Spleen (tissue), 11 donors: ENCODE measurements at regions not wholly inside any gene's neighbourhood (a gene's known extent, or its start where the extent isn't known, plus 50 kb on each side); places are given as distances from the start of the nearest gene placed in this dataset.
A peak's percentile ranks its signal among the peaks of the same experiment; 100 is the strongest.
"Not testable (repeated sequence)": the region's sequence is repeated elsewhere in the genome, so short reads cannot be mapped to it uniquely, and the experiment has no call there.

Source experiments
- DNase-seq: peaks from one replicate; pipeline ENCODE4 v3.0.0-alpha.2; 2020
- H3K27ac ChIP-seq, 8 donors: fragments of 200-600 bp; sonication (generic) in 7 of 8; 1 replicate in 4 of 8; 2 replicates in 4 of 8; pipeline versions ENCODE4 v1.5.0 to v1.8.0; 2016 to 2021; ENCODE audit warnings: inconsistent platforms in 4 of 8, mild to moderate bottlenecking in 4 of 8, moderate library complexity in 1 of 8
- H3K27me3 ChIP-seq, 7 donors: fragments of 200-600 bp; sonication (generic) in 6 of 7; replicated peaks in 1 of 7; 1 replicate in 4 of 7; 2 replicates in 3 of 7; pipeline versions ENCODE4 v1.5.0 to v1.8.0; 2016 to 2021; ENCODE audit warnings: inconsistent platforms in 3 of 7, mild to moderate bottlenecking in 1 of 7
- H3K36me3 ChIP-seq, 6 donors: fragments of 200-600 bp; sonication (generic) in 5 of 6; 1 replicate in 4 of 6; 2 replicates in 2 of 6; pipeline versions ENCODE4 v1.5.0 to v1.8.0; 2016 to 2021; ENCODE audit warnings: inconsistent platforms in 2 of 6
- H3K4me1 ChIP-seq, 6 donors: fragments of 200-600 bp; sonication (generic) in 5 of 6; 1 replicate in 3 of 6; 2 replicates in 3 of 6; pipeline versions ENCODE4 v1.5.0 to v1.8.0; 2016 to 2021; ENCODE audit warnings: inconsistent platforms in 3 of 6
- H3K4me3 ChIP-seq, 8 donors: fragments of 200-600 bp; sonication (generic) in 7 of 8; 1 replicate in 4 of 8; 2 replicates in 4 of 8; pipeline versions ENCODE4 v1.5.0 to v1.8.0; 2016 to 2021; ENCODE audit warnings: inconsistent platforms in 4 of 8, mild to moderate bottlenecking in 4 of 8, moderate library complexity in 2 of 8
- H3K9me3 ChIP-seq, 8 donors: fragments of 200-600 bp; sonication (generic) in 7 of 8; 1 replicate in 4 of 8; 2 replicates in 4 of 8; pipeline versions ENCODE4 v1.5.0 to v1.8.0; 2016 to 2021; ENCODE audit warnings: inconsistent platforms in 4 of 8
- WGBS, 5 donors: extraction: QIAGEN DNeasy Blood & Tissue Kit in 3 of 5; methylation state at CpG; one replicate each; pipeline versions ENCODE4 v1.1.5 to v1.1.7; 2013 to 2018; 5-methylcytosine and 5-hydroxymethylcytosine counted together
- intact Hi-C: fragments of 100-400 bp; cut with DNase I; formaldehyde crosslinking; loops from one replicate; pipeline ENCODE4 v1.15.0; 2023; ENCODE audit warnings: low total_unique reads
- donor health status: healthy with polysubstance abuse.
- donor health status: DM: no; HTN: no; CAD: no; lungs with moderate emphysema.
- donor health status: DM: no; HTN: no; CAD: no.
- donor health status: Bipolar disorder and iron deficiency.
- donor health status: healthy.
- donor health status: DM: no; HTN: no; CAD: no.
- donor health status: DM: yes; HTN: yes; CAD: no.

DNA sequence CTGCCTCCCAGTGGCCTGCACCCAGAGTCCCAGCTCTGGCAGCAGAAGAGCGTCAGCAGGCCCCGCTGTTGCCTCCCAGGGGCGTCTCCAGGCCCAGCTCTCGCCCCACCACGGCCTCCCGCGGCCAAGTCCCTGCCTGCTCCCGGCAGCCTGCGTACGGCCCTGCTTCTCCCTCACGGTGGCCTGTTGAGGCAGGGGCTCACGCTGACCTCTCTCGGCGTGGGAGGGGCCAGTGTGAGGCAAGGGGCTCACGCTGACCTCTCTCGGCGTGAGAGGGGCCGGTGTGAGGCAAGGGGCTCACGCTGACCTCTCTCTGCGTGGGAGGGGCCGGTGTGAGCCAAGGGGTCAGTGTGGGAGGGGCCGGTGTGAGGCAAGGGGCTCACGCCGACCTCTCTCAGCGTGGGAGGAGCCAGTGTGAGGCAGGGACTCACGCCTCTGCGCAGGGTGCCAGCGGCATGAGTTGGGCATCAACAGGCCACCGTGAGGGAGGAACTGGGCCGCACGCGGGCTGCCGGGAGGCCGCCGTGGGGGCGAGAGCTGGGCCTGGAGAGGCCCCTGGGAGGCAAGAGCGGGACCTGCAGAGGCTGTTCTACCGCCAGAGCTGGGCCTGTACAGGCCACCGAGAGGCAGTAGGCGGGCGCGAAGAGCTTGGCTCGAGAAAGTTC is 254.1 kb upstream of the NUPR2 start:
- H3K9me3 ChIP-seq = peaks cover 0 to 52% (median 20%) of the 10 kb centered on the region in 8 donors
- 88 to 96% (median 94%) methylated on average over 8 to 9 of the region's 43 CpGs; no CpG with 5 or more reads in 2 of the 5 donors for WGBS, 5 donors
- H3K27me3 ChIP-seq, H3K36me3 ChIP-seq, H3K4me1 ChIP-seq, intact Hi-C loops, H3K27ac ChIP-seq, H3K4me3 ChIP-seq: not testable (repeated sequence)
- DNase-seq = peak; percentile 21

DNA sequence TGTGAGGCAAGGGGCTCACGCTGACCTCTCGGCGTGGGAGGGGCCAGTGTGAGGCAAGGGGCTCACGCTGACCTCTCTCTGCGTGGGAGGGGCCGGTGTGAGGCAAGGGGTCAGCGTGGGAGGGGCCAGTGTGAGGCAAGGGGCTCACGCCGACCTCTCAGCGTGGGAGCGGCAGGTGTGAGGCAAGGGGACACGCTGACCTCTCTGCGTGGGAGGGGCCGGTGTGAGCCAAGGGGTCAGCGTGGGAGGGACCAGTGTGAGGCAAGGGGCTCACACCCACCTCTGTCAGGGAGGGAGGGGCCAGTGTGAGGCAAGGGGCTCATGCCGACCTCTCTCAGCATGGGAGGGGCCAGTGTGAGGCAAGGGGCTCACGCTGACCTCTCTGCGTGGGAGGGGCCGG is 251.7 kb upstream of the NUPR2 start:
- H3K27ac ChIP-seq, H3K4me3 ChIP-seq, H3K36me3 ChIP-seq, H3K4me1 ChIP-seq, intact Hi-C loops, H3K27me3 ChIP-seq: not testable (repeated sequence)
- peak; percentile 29 for DNase-seq
- 90 to 93% (median 93%) methylated on average over 15 to 19 of the region's 19 CpGs; no CpG with 5 or more reads in 1 of the 5 donors for WGBS, 5 donors
- H3K9me3 ChIP-seq = peaks cover 0 to 46% (median 13%) of the 10 kb centered on the region in 8 donors

DNA sequence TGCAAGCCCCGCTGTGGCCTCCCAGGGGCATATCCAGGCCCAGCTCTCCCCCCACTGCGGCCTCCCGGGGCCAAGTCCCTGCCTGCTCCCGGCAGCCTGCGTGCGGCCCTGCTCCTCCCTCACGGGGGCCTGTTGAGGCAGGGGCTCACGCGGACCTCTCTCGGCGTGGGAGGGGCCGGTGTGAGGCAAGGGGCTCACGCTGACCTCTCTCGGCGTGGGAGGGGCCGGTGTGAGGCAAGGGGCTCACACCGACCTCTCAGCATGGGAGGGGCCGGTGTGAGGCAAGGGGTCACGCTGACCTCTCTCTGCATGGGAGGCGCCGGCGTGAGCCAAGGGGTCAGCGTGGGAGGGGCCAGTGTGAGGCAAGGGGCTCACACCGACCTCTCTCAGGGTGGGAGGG is 251.2 kb upstream of the NUPR2 start:
- 91 to 96% (median 95%) methylated on average over 5 to 24 of the region's 24 CpGs for WGBS, 5 donors
- peaks cover 0 to 46% (median 13%) of the 10 kb centered on the region in 8 donors for H3K9me3 ChIP-seq
- intact Hi-C loops, H3K4me3 ChIP-seq, H3K4me1 ChIP-seq, H3K36me3 ChIP-seq, H3K27ac ChIP-seq, H3K27me3 ChIP-seq: not testable (repeated sequence)
- DNase-seq = peak; percentile 83

DNA sequence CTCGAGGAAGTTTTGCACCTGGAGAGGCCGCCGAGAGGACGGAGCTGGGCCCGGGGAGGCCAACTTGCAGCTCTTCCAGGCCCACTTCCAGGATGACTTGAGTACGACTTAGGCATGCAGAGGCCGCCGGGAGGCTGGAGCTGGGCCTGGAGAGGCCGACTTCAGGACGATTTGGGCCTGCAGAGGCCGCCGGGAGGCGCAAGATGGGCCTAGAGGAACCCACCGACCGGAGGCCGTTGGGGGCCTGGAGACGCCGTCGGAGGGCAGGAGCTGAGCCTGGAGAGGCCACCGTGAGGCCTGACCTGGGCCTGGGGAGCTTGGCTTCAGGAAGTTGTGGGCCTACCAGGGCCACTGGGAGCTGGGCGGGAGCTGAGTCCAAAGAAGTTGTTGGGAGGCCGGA is 250.5 kb upstream of the NUPR2 start:
- intact Hi-C loops, H3K4me3 ChIP-seq, H3K36me3 ChIP-seq, H3K27me3 ChIP-seq, H3K27ac ChIP-seq, H3K4me1 ChIP-seq: not testable (repeated sequence)
- DNase-seq = peak; percentile 56
- peaks cover 0 to 49% (median 12%) of the 10 kb centered on the region in 8 donors for H3K9me3 ChIP-seq
- 89 to 97% (median 91%) methylated on average over 15 to 22 of the region's 22 CpGs for WGBS, 5 donors

DNA sequence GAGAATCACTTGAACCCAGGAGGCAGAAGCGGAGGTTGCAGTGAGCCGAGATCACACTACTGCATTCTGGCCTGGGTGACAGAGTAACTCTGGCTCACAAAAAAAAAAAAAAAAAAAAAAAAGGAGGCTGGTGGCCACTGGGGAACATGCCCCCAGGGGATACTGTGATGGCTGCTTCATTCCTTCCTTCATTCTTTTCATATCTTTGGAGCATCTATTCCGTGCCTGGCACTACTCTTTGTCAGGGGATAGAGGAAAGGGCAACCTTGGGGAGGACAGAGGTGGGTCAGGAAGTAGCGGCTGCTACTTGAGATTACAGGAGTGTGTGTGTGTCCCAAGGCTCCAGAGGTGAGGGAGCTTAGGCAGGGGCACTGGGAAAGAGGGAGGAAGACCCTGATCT is 236.4 kb upstream of the NUPR2 start:
- intact Hi-C loops, H3K27me3 ChIP-seq, H3K36me3 ChIP-seq, DNase-seq, H3K4me1 ChIP-seq, H3K4me3 ChIP-seq, H3K27ac ChIP-seq: not testable (repeated sequence)
- H3K9me3 ChIP-seq = peaks cover 0 to 50% (median 4%) of the 10 kb centered on the region in 8 donors
- WGBS, 5 donors = 69 to 83% (median 71%) methylated on average over 4 of the region's 4 CpGs

DNA sequence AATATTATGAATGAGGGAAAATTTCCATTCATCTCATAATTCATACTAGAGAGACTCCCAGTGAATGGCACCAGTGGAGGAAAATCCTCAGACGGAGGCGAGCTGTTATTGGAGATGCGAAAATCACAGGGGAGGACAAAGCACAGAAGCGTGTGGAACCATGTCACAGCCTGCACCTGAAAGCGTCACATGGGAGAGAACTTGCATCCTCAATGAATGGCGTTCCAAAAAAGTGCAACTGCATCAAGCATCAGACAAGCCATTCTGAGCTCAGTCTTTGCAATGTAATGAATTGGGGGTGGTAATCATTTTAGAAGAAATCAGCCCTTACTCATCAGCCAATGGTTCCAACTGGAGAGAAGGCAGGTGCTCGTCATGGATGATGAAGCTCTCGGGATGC is 235.0 kb upstream of the NUPR2 start:
- 71 to 88% (median 80%) methylated on average over 5 to 8 of the region's 8 CpGs for WGBS, 5 donors
- H3K27me3 ChIP-seq, intact Hi-C loops, H3K36me3 ChIP-seq, DNase-seq, H3K4me1 ChIP-seq, H3K27ac ChIP-seq, H3K4me3 ChIP-seq: not testable (repeated sequence)
- peaks cover 0 to 52% (median 4%) of the 10 kb centered on the region in 8 donors for H3K9me3 ChIP-seq

DNA sequence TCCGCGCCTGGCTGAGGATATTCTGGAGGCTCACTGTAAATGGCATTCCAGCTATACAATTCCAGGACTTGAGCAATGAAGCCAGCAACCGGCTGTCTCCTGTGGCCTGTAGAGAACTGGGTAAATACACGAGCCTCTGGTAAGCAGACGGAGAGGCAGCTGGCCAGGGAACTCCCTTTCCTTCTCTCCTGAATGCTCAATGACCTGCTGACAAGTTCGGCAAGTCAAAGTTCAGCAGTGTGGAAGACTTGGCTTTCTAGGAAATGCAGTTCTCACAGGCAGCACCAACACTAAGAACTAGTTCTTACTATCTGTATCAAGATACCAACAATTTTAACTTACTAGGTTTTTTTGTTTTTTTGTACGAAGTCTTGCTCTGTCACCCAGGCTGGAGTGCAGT is 232.1 kb upstream of the NUPR2 start:
- WGBS, 5 donors = 71 to 91% (median 86%) methylated on average over 5 to 7 of the region's 7 CpGs
- H3K27me3 ChIP-seq, H3K36me3 ChIP-seq, H3K4me1 ChIP-seq, intact Hi-C loops, H3K27ac ChIP-seq, H3K4me3 ChIP-seq: not testable (repeated sequence)
- H3K9me3 ChIP-seq = peaks cover 0 to 33% (median 3%) of the 10 kb centered on the region in 8 donors
- peak; percentile 29 for DNase-seq

DNA sequence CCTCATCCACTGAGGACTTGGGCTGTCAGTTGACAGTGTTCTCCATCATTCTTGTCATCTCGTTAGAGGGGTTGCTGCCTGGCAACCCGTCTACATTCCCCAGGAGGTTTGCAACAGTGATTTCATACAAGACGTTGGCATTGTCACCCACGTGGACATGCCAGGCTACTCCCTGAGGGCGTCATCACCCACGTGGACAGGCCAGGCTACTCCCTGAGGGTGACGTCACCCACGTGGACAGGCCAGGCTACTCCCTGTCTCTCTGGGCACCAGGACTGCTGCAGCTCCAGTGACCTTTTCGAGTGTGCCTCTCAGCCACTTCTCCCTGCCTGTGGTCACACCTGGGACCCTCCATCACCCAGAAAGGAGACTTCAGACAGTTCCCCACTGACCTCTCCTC is 212.1 kb upstream of the NUPR2 start:
- H3K4me1 ChIP-seq, H3K4me3 ChIP-seq, H3K27me3 ChIP-seq, H3K27ac ChIP-seq, intact Hi-C loops, DNase-seq, H3K36me3 ChIP-seq: not testable (repeated sequence)
- peaks cover 0 to 52% (median 26%) of the 10 kb centered on the region in 8 donors for H3K9me3 ChIP-seq
- WGBS, 5 donors = 75 to 89% (median 77%) methylated on average over 7 to 9 of the region's 9 CpGs
